A673 (cell line): ENCODE measurements at regions not wholly inside any gene's neighbourhood (a gene's known extent, or its start where the extent isn't known, plus 50 kb on each side); places are given as distances from the start of the nearest gene placed in this dataset.

Experiments used
- BruUV-seq: library from RNA; stranded (reverse); fragments of 400-500 nt; replicated peaks from 2 replicates; lab custom pipeline; 2021; lab: Mats Ljungman, UMichigan
- CTCF ChIA-PET: fragments of 300-600 bp; sonication (Branson Sonifier 250); formaldehyde crosslinking; loops from one replicate; lab custom pipeline; 2022; ENCODE audit warnings: antibody characterized with exemption; lab: Charles Lee
- POLR2A ChIA-PET: fragments of 300-600 bp; sonication (Branson Sonifier 250); formaldehyde crosslinking; loops from one replicate; lab custom pipeline; 2022; ENCODE audit warnings: antibody characterized with exemption; ENCODE audit not compliant: low non-redundant PET; lab: Charles Lee
- DNase-seq: peaks from one replicate; pipeline ENCODE4 v3.0.0-alpha.2; 2015; ENCODE audit warnings: low spot score
- H3K27ac ChIP-seq: fragments of 200-600 bp; sonication (generic); 2 replicates; pipeline ENCODE4 v1.5.1; 2016; ENCODE audit warnings: mixed run types, low read depth, mild to moderate bottlenecking, mixed read lengths, antibody characterized with exemption, low read length; ENCODE audit not compliant: poor library complexity, severe bottlenecking
- H3K27me3 ChIP-seq: fragments of 200-600 bp; sonication (generic); replicated peaks from 2 replicates; pipeline ENCODE4 v1.6.1; 2017; ENCODE audit warnings: mixed run types, low read depth, mild to moderate bottlenecking, mixed read lengths, antibody characterized with exemption, low read length; ENCODE audit not compliant: insufficient read depth, poor library complexity
- H3K36me3 ChIP-seq: fragments of 200-600 bp; sonication (generic); 2 replicates; pipeline ENCODE4 v1.6.1; 2016; ENCODE audit warnings: mixed run types, mild to moderate bottlenecking, mixed read lengths, antibody characterized with exemption, low read length; ENCODE audit not compliant: insufficient read depth, poor library complexity, severe bottlenecking
- H3K4me1 ChIP-seq: fragments of 200-600 bp; sonication (generic); 2 replicates; pipeline ENCODE4 v1.6.1; 2017; ENCODE audit warnings: mixed run types, mild to moderate bottlenecking, mixed read lengths, antibody characterized with exemption, low read length; ENCODE audit not compliant: insufficient read depth, poor library complexity, severe bottlenecking
- H3K4me3 ChIP-seq: fragments of 200-600 bp; sonication (generic); 2 replicates; pipeline ENCODE4 v1.5.1; 2016; ENCODE audit warnings: low read depth, mixed run types, mild to moderate bottlenecking, mixed read lengths, low read length; ENCODE audit not compliant: poor library complexity, severe bottlenecking
- H3K9me3 ChIP-seq: fragments of 200-600 bp; sonication (generic); 2 replicates; pipeline ENCODE4 v1.6.1; 2016; ENCODE audit warnings: mixed run types, low read depth, mild to moderate bottlenecking, mixed read lengths, antibody characterized with exemption, low read length; ENCODE audit not compliant: poor library complexity, severe bottlenecking
- EZH2 ChIP-seq: fragments of 200-600 bp; sonication (generic); IDR thresholded peaks from 2 replicates; pipeline ENCODE4 v1.6.1; 2017; ENCODE audit warnings: borderline replicate concordance, low read depth, mild to moderate bottlenecking, mixed read lengths, antibody characterized with exemption, low read length; ENCODE audit not compliant: poor library complexity, severe bottlenecking
- intact Hi-C: fragments of 100-400 bp; cut with micrococcal nuclease; formaldehyde crosslinking; loops from one replicate; pipeline ENCODE4 v1.10.0; 2022; ENCODE audit not compliant: unreplicated experiment
- TF ChIP-seq, protein P1 (sequence below): fragments of 300-800, 200-600 bp; sonication (generic); conservative IDR thresholded peaks from 2 replicates; pipeline ENCODE4 v1.5.1; 2017; ENCODE audit warnings: low read depth, mild to moderate bottlenecking, antibody characterized with exemption, low read length, moderate library complexity, mixed read lengths

DNA sequence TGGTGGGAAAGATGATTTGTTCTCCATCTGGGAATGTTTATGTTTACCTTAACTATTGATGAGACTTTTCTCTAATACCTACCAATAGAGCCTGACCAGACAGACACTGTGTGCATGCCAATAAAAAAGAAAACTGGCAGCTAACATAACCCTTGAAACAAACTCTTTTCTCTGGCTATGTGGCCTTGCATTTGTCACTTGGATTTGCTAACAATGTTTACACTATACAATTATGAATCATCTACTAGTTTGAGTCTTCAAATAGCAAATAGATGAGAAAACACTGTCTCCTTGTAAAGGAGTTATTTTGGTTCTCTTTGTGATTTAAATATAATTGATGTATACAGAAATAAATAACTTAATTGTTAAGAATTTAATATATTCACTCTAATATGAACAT lies 273.1 kb downstream of the SEMA3D start:
- Histone ChIP-seq H3K36me3 (no peaks in the 10 kb centered on the region), H3K9me3 (no peaks in the 10 kb centered on the region), H3K4me3 (no peak overlapping the region), H3K27me3 (no peaks in the 10 kb centered on the region), H3K4me1 (no peaks in the 10 kb centered on the region), H3K27ac (no peak overlapping the region)
- ChIA-PET POLR2A (no interaction called here), CTCF (no interaction called here)
- intact Hi-C loops = loop anchor here (5.0 kb wide), 1 partner anchor 104 kb away; no protein-coding TSS in a partner anchor
- TF ChIP-seq, protein P1, sequence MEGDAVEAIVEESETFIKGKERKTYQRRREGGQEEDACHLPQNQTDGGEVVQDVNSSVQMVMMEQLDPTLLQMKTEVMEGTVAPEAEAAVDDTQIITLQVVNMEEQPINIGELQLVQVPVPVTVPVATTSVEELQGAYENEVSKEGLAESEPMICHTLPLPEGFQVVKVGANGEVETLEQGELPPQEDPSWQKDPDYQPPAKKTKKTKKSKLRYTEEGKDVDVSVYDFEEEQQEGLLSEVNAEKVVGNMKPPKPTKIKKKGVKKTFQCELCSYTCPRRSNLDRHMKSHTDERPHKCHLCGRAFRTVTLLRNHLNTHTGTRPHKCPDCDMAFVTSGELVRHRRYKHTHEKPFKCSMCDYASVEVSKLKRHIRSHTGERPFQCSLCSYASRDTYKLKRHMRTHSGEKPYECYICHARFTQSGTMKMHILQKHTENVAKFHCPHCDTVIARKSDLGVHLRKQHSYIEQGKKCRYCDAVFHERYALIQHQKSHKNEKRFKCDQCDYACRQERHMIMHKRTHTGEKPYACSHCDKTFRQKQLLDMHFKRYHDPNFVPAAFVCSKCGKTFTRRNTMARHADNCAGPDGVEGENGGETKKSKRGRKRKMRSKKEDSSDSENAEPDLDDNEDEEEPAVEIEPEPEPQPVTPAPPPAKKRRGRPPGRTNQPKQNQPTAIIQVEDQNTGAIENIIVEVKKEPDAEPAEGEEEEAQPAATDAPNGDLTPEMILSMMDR = no peak
- no peak for TF ChIP-seq EZH2
- DNase-seq = no peak
- no TSS peak for BruUV-seq

GRCh38 chr7:84912993-84913635 lies 273.7 kb downstream of the SEMA3D start:
- H3K9me3 ChIP-seq = no peaks in the 10 kb centered on the region
- no peaks in the 10 kb centered on the region for H3K4me1 ChIP-seq
- intact Hi-C loops = loop anchor here (5.0 kb wide), 1 partner anchor 104 kb away; no protein-coding TSS in a partner anchor
- CTCF ChIA-PET = no interaction called here
- H3K36me3 ChIP-seq = no peaks in the 10 kb centered on the region
- POLR2A ChIA-PET = no interaction called here
- H3K27me3 ChIP-seq = no peaks in the 10 kb centered on the region
- DNase-seq = no peak
- no peak overlapping the region for H3K27ac ChIP-seq
- BruUV-seq = no TSS peak
- TF ChIP-seq EZH2 = no peak
- TF ChIP-seq, protein P1 = no peak
- no peak overlapping the region for H3K4me3 ChIP-seq

GRCh38 chr7:84912537-84912936 lies 274.3 kb downstream of the SEMA3D start:
- intact Hi-C loops = loop anchor here (5.0 kb wide), 1 partner anchor 105 kb away; no protein-coding TSS in a partner anchor
- POLR2A ChIA-PET = no interaction called here
- BruUV-seq = no TSS peak

More at GRCh38 chr7:84912537-84912936, 274.3 kb downstream of the SEMA3D start:
- Histone ChIP-seq H3K4me3 (no peak overlapping the region), H3K27me3 (no peaks in the 10 kb centered on the region), H3K4me1 (no peaks in the 10 kb centered on the region), H3K36me3 (no peaks in the 10 kb centered on the region), H3K9me3 (no peaks in the 10 kb centered on the region), H3K27ac (no peak overlapping the region)
- TF ChIP-seq, protein P1 = no peak
- no peak for TF ChIP-seq EZH2
- no peak for DNase-seq
- CTCF ChIA-PET = no interaction called here
